HEK293 (cell line): ENCODE measurements at regions not wholly inside any gene's neighbourhood (a gene's known extent, or its start where the extent isn't known, plus 50 kb on each side); places are given as distances from the start of the nearest gene placed in this dataset.

Source experiments
- CTCF ChIA-PET: fragments of 350-600 bp; formaldehyde crosslinking; extraction: SDS; loops from one replicate; lab custom pipeline; 2021; ENCODE audit warnings: antibody characterized with exemption; lab: Yijun Ruan, JAX
- POLR2A ChIA-PET: fragments of 300-600 bp; formaldehyde crosslinking; extraction: SDS; loops from one replicate; lab custom pipeline; 2020; ENCODE audit warnings: antibody characterized with exemption, inconsistent platforms; lab: Yijun Ruan, JAX
- H3K27ac ChIP-seq: fragments of 200-500 bp; sonication (Bioruptor generic); 2 replicates; pipeline ENCODE4 v1.5.1; 2014; ENCODE audit warnings: low read depth, low read length, control low read depth, inconsistent platforms; ENCODE audit errors: extremely low read depth
- H3K36me3 ChIP-seq, 2 experiments: fragments of 200-500 bp in 1 of 2; sonication (Bioruptor generic) in 1 of 2; 1 replicate in 1 of 2; 2 replicates in 1 of 2; pipeline ENCODE4 v1.5.1; 2014 to 2017; ENCODE audit warnings: inconsistent platforms in 2 of 2, low read length in 2 of 2; ENCODE audit not compliant: control insufficient read depth in 2 of 2, insufficient read depth in 1 of 2
- H3K4me1 ChIP-seq: fragments of 200-500 bp; sonication (Bioruptor generic); 2 replicates; pipeline ENCODE4 v1.5.1; 2014; ENCODE audit warnings: mild to moderate bottlenecking, low read length, inconsistent platforms; ENCODE audit not compliant: control insufficient read depth, insufficient read depth
- H3K4me3 ChIP-seq: 2 replicates; pipeline ENCODE4 v1.5.1; 2011; ENCODE audit warnings: low read depth, mild to moderate bottlenecking, control low read depth, low read length, moderate library complexity
- H3K9me3 ChIP-seq: fragments of 200-500 bp; sonication (Bioruptor generic); 2 replicates; pipeline ENCODE4 v1.5.1; 2014; ENCODE audit warnings: low read depth, low read length, inconsistent platforms; ENCODE audit not compliant: control insufficient read depth, insufficient read depth
- GLIS1 ChIP-seq: fragments of 450-650 bp; formaldehyde crosslinking; IDR thresholded peaks from 2 replicates; pipeline ENCODE4 v1.5.1; 2016; ENCODE audit warnings: missing biosample characterization, missing genetic modification characterization
- HOXC10 ChIP-seq: sonication (generic); formaldehyde crosslinking; IDR thresholded peaks from 2 replicates; pipeline ENCODE4 v1.8.1; 2023; ENCODE audit warnings: mild to moderate bottlenecking, missing genetic modification reagents
- KLF1 ChIP-seq: fragments of 450-650 bp; formaldehyde crosslinking; IDR thresholded peaks from 2 replicates; pipeline ENCODE4 v1.5.1; 2016; ENCODE audit warnings: missing biosample characterization, missing genetic modification characterization
- KLF10 ChIP-seq: fragments of 450-650 bp; IDR thresholded peaks from 2 replicates; pipeline ENCODE4 v1.5.1; 2018; ENCODE audit warnings: missing biosample characterization, mild to moderate bottlenecking, missing genetic modification characterization
- KLF17 ChIP-seq: fragments of 450-650 bp; formaldehyde crosslinking; IDR thresholded peaks from 2 replicates; pipeline ENCODE4 v1.5.1; 2016; ENCODE audit warnings: missing biosample characterization, missing genetic modification characterization
- KLF7 ChIP-seq: fragments of 450-650 bp; formaldehyde crosslinking; IDR thresholded peaks from 2 replicates; pipeline ENCODE4 v1.5.1; 2016; ENCODE audit warnings: missing biosample characterization, missing genetic modification characterization, borderline replicate concordance
- OSR2 ChIP-seq: fragments of 450-650 bp; formaldehyde crosslinking; IDR thresholded peaks from 2 replicates; pipeline ENCODE4 v1.5.1; 2016; ENCODE audit warnings: missing biosample characterization, missing genetic modification characterization
- SCRT2 ChIP-seq: fragments of 450-650 bp; formaldehyde crosslinking; IDR thresholded peaks from 2 replicates; pipeline ENCODE4 v1.5.1; 2016; ENCODE audit warnings: missing biosample characterization, missing genetic modification characterization
- SP2 ChIP-seq: fragments of 450-650 bp; formaldehyde crosslinking; IDR thresholded peaks from 2 replicates; pipeline ENCODE4 v1.5.1; 2016; ENCODE audit warnings: missing biosample characterization, missing genetic modification characterization
- YY2 ChIP-seq: fragments of 450-650 bp; formaldehyde crosslinking; IDR thresholded peaks from 2 replicates; pipeline ENCODE4 v1.5.1; 2016; ENCODE audit warnings: missing biosample characterization, missing genetic modification characterization
- ZBTB21 ChIP-seq: fragments of 450-650 bp; formaldehyde crosslinking; IDR thresholded peaks from 2 replicates; pipeline ENCODE4 v1.5.1; 2017; ENCODE audit warnings: missing biosample characterization, missing genetic modification characterization
- ZBTB8A ChIP-seq: fragments of 450-650 bp; formaldehyde crosslinking; IDR thresholded peaks from 2 replicates; pipeline ENCODE4 v1.5.1; 2016; ENCODE audit warnings: missing biosample characterization, missing genetic modification characterization
- ZEB2 ChIP-seq: fragments of 450-650 bp; formaldehyde crosslinking; IDR thresholded peaks from 2 replicates; pipeline ENCODE4 v1.5.1; 2016; ENCODE audit warnings: missing biosample characterization, missing genetic modification characterization
- ZFP69B ChIP-seq: fragments of 450-650 bp; formaldehyde crosslinking; IDR thresholded peaks from 2 replicates; pipeline ENCODE4 v1.5.1; 2016; ENCODE audit warnings: missing biosample characterization, missing genetic modification characterization
- ZNF112 ChIP-seq: fragments of 450-650 bp; formaldehyde crosslinking; IDR thresholded peaks from 2 replicates; pipeline ENCODE4 v1.5.0; 2017; ENCODE audit warnings: missing biosample characterization, missing genetic modification characterization
- ZNF121 ChIP-seq: fragments of 450-650 bp; formaldehyde crosslinking; IDR thresholded peaks from 2 replicates; pipeline ENCODE4 v1.5.1; 2016; ENCODE audit warnings: missing biosample characterization, missing genetic modification characterization
- ZNF140 ChIP-seq: fragments of 450-650 bp; formaldehyde crosslinking; IDR thresholded peaks from 2 replicates; pipeline ENCODE4 v1.5.1; 2016; ENCODE audit warnings: missing biosample characterization, missing genetic modification characterization
- ZNF155 ChIP-seq: fragments of 450-650 bp; formaldehyde crosslinking; IDR thresholded peaks from 2 replicates; pipeline ENCODE4 v1.5.1; 2016; ENCODE audit warnings: missing biosample characterization, missing genetic modification characterization
- ZNF175 ChIP-seq: fragments of 450-650 bp; formaldehyde crosslinking; IDR thresholded peaks from 2 replicates; pipeline ENCODE4 v1.5.1; 2016; ENCODE audit warnings: missing biosample characterization, missing genetic modification characterization
- ZNF223 ChIP-seq: fragments of 450-650 bp; formaldehyde crosslinking; IDR thresholded peaks from 2 replicates; pipeline ENCODE4 v1.5.1; 2016; ENCODE audit warnings: missing biosample characterization, missing genetic modification characterization
- ZNF280C ChIP-seq: fragments of 450-650 bp; formaldehyde crosslinking; IDR thresholded peaks from 2 replicates; pipeline ENCODE4 v1.5.1; 2016; ENCODE audit warnings: missing biosample characterization, missing genetic modification characterization
- ZNF341 ChIP-seq: fragments of 450-650 bp; formaldehyde crosslinking; IDR thresholded peaks from 2 replicates; pipeline ENCODE4; 2016; ENCODE audit warnings: low read depth, missing biosample characterization, missing genetic modification characterization
- ZNF426 ChIP-seq: fragments of 450-650 bp; formaldehyde crosslinking; IDR thresholded peaks from 2 replicates; pipeline ENCODE4 v1.5.1; 2017; ENCODE audit warnings: missing biosample characterization, missing genetic modification characterization, mild to moderate bottlenecking, inconsistent platforms, moderate library complexity
- ZNF510 ChIP-seq: fragments of 450-650 bp; formaldehyde crosslinking; IDR thresholded peaks from 2 replicates; pipeline ENCODE4 v1.5.1; 2018; ENCODE audit warnings: mild to moderate bottlenecking, missing genetic modification characterization, missing biosample characterization; ENCODE audit not compliant: insufficient replicate concordance
- ZNF529 ChIP-seq: fragments of 450-650 bp; formaldehyde crosslinking; IDR thresholded peaks from 2 replicates; pipeline ENCODE4 v1.5.1; 2017; ENCODE audit warnings: missing genetic modification characterization, missing biosample characterization; ENCODE audit not compliant: insufficient replicate concordance
- ZNF558 ChIP-seq: fragments of 450-650 bp; formaldehyde crosslinking; IDR thresholded peaks from 2 replicates; pipeline ENCODE4 v1.5.1; 2016; ENCODE audit warnings: missing biosample characterization, missing genetic modification characterization
- ZNF610 ChIP-seq: fragments of 450-650 bp; formaldehyde crosslinking; IDR thresholded peaks from 2 replicates; pipeline ENCODE4 v1.5.1; 2016; ENCODE audit warnings: missing biosample characterization, missing genetic modification characterization, borderline replicate concordance
- ZNF658 ChIP-seq: fragments of 450-650 bp; formaldehyde crosslinking; IDR thresholded peaks from 2 replicates; pipeline ENCODE4; 2016; ENCODE audit warnings: missing biosample characterization, missing genetic modification characterization
- ZNF747 ChIP-seq: fragments of 450-650 bp; formaldehyde crosslinking; IDR thresholded peaks from 2 replicates; pipeline ENCODE4 v1.5.1; 2016; ENCODE audit warnings: missing biosample characterization, missing genetic modification characterization
- ZNF777 ChIP-seq: fragments of 450-650 bp; formaldehyde crosslinking; IDR thresholded peaks from 2 replicates; pipeline ENCODE4 v1.5.1; 2017; ENCODE audit warnings: missing biosample characterization, missing genetic modification characterization, borderline replicate concordance
- ZSCAN23 ChIP-seq: fragments of 450-650 bp; formaldehyde crosslinking; IDR thresholded peaks from 2 replicates; pipeline ENCODE4 v1.5.1; 2016; ENCODE audit warnings: missing biosample characterization, missing genetic modification characterization
- TF ChIP-seq, protein P1 (sequence below): fragments of 450-650 bp; formaldehyde crosslinking; IDR thresholded peaks from 2 replicates; pipeline ENCODE4 v1.5.1; 2016; ENCODE audit warnings: missing biosample characterization, missing genetic modification characterization, low read depth
- TF ChIP-seq, protein P2 (sequence below): sonication (generic); formaldehyde crosslinking; IDR thresholded peaks from 2 replicates; pipeline ENCODE4 v1.8.1; 2022; ENCODE audit warnings: mild to moderate bottlenecking, moderate library complexity, missing genetic modification reagents

- POLR2A ChIA-PET: no interaction called here
- Histone ChIP-seq H3K27ac (no peak overlapping the region), H3K36me3 (no peaks in the 10 kb centered on the region), H3K9me3 (no peaks in the 10 kb centered on the region), H3K4me1 (peaks cover 16% of the 10 kb centered on the region), H3K4me3 (no peak overlapping the region)
- CTCF ChIA-PET: interaction anchor here (0.6 to 2.3 kb wide), 3 partner anchors 298 to 515 kb away, joined by 3 to 9 read pairs (median 4); no protein-coding TSS in a partner anchor
- TF ChIP-seq ZBTB8A (tag by site-specific recombination): no peak
- TF ChIP-seq KLF1: no peak
- no peak for TF ChIP-seq ZNF510 (tag by site-specific recombination)
- no peak for TF ChIP-seq ZNF223
- TF ChIP-seq ZNF175 (tag by site-specific recombination): no peak
- no peak for TF ChIP-seq OSR2 (tag by site-specific recombination)
- TF ChIP-seq ZBTB21 (tag by site-specific recombination): no peak
- TF ChIP-seq KLF17: no peak
- TF ChIP-seq ZNF280C (tag by site-specific recombination): no peak
- no peak for TF ChIP-seq ZNF747 (tag by site-specific recombination)
- TF ChIP-seq HOXC10 (CRISPR knock-in tag): no peak
- TF ChIP-seq ZNF658 (tag by site-specific recombination): no peak
- TF ChIP-seq YY2: no peak
- no peak for TF ChIP-seq ZNF341 (tag by site-specific recombination)
- no peak for TF ChIP-seq ZNF558
- no peak for TF ChIP-seq ZNF121 (tag by site-specific recombination)
- TF ChIP-seq GLIS1 (tag by site-specific recombination): no peak
- no peak for TF ChIP-seq SCRT2 (tag by site-specific recombination)
- TF ChIP-seq, protein P1, sequence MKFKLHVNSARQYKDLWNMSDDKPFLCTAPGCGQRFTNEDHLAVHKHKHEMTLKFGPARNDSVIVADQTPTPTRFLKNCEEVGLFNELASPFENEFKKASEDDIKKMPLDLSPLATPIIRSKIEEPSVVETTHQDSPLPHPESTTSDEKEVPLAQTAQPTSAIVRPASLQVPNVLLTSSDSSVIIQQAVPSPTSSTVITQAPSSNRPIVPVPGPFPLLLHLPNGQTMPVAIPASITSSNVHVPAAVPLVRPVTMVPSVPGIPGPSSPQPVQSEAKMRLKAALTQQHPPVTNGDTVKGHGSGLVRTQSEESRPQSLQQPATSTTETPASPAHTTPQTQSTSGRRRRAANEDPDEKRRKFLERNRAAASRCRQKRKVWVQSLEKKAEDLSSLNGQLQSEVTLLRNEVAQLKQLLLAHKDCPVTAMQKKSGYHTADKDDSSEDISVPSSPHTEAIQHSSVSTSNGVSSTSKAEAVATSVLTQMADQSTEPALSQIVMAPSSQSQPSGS (tag by site-specific recombination): no peak
- TF ChIP-seq ZFP69B: no peak
Observed at GRCh38 chr6:19322691-19323485, 514.3 kb upstream of the ID4 start.

DNA sequence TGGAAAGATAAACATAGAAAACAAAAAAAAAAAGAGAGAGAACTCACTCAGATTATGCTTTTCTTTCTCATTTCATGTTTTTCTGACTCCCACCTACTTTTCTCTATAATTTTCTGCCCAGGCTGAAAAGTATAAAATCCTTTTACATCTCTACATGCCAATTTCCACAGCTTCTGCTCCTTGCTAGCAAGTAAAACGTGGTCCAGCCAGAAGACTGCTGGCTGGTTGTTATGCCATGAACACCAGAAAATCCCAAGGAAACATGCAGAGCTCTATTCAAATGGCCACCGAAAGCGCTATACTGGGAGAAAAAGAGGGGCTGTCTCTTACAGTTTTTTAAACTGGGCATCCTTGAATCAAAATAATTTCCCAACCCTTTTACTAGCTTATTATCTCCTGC is 512.8 kb upstream of the ID4 start:
- no peaks in the 10 kb centered on the region for H3K36me3 ChIP-seq
- ChIA-PET CTCF (interaction anchor here (0.6 to 0.7 kb wide), 5 partner anchors 44 to 889 kb away, joined by 3 to 8 read pairs (median 5); no protein-coding TSS in a partner anchor), POLR2A (no interaction called here)
- no peak overlapping the region for H3K27ac ChIP-seq
- H3K4me3 ChIP-seq: no peak overlapping the region
- peaks cover 23% of the 10 kb centered on the region for H3K4me1 ChIP-seq
- no peaks in the 10 kb centered on the region for H3K9me3 ChIP-seq
- TF ChIP-seq ZNF777 (tag by site-specific recombination) (no peak), ZNF610 (no peak), ZNF140 (tag by site-specific recombination) (no peak), ZEB2 (no peak), SP2 (tag by site-specific recombination) (no peak), ZNF112 (no peak), KLF10 (tag by site-specific recombination) (no peak), OSR2 (tag by site-specific recombination) (no peak), ZSCAN23 (no peak), ZNF155 (tag by site-specific recombination) (no peak), ZNF529 (tag by site-specific recombination) (no peak), ZNF426 (no peak), KLF7 (tag by site-specific recombination) (no peak)
- TF ChIP-seq, protein P2, sequence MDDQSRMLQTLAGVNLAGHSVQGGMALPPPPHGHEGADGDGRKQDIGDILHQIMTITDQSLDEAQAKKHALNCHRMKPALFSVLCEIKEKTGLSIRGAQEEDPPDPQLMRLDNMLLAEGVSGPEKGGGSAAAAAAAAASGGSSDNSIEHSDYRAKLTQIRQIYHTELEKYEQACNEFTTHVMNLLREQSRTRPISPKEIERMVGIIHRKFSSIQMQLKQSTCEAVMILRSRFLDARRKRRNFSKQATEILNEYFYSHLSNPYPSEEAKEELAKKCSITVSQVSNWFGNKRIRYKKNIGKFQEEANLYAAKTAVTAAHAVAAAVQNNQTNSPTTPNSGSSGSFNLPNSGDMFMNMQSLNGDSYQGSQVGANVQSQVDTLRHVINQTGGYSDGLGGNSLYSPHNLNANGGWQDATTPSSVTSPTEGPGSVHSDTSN: no peak
